ENCODE measurements at regions not wholly inside any gene's neighbourhood (a gene's known extent, or its start where the extent isn't known, plus 50 kb on each side); places are given as distances from the start of the nearest gene placed in this dataset.

- TF ChIP-seq GATA3 (IDR thresholded peaks at IDR 0.05; ENCODE audit: borderline replicate concordance) (no peak), HOXA7 (CRISPR knock-in tag; IDR thresholded peaks at IDR 0.05) (no peak), HOXB5 (CRISPR knock-in tag; IDR thresholded peaks at IDR 0.05) (0 out of 2 replicates have a peak, but pooled peaks have one; percentile 24), E2F6 (IDR thresholded peaks at IDR 0.05; ENCODE audit: borderline replicate concordance, low read depth) (no peak), CBX8 (IDR thresholded peaks at IDR 0.05) (no peak), BHLHE40 (IDR thresholded peaks at IDR 0.05; ENCODE audit: low read depth, low read length) (no peak), FOSB (CRISPR knock-in tag; IDR thresholded peaks at IDR 0.05) (no peak), FOSL2 (IDR thresholded peaks at IDR 0.05) (peak; percentile 61; the same call in 1 of the 2 replicates), FOSL2 (CRISPR knock-in tag; IDR thresholded peaks at IDR 0.05) (peak; percentile 47), HMGXB4 (CRISPR knock-in tag; IDR thresholded peaks at IDR 0.05; ENCODE audit: borderline replicate concordance) (no peak)
These were observed 52.0 kb upstream of the KCNIP1 start (continued) for GRCh38 chr5:170451747-170452365.

- WGBS (ENCODE audit: missing lambda C conversion rate): 57% methylated on average over 9 of the region's 9 CpGs
- Histone ChIP-seq H3K4me1 (peaks cover 11% of the 10 kb centered on the region), H3K9me3 (peaks cover 7% of the 10 kb centered on the region; the same call in 1 of the 3 replicates), H3K27ac (no peak overlapping the region), H3K4me2 (no peak overlapping the region), H3K4me3 (no peak overlapping the region)
- ATAC-seq (no peak), DNase-seq (ENCODE audit: low read depth in 1 of 2, low spot score in 1 of 2) (no peak), FAIRE-seq (no peak)
- no peak for TF ChIP-seq NR3C1 (IDR thresholded peaks at IDR 0.05)
- no peak for TF ChIP-seq EHF (CRISPR knock-in tag; IDR thresholded peaks at IDR 0.05)
- TF ChIP-seq SREBF2 (IDR thresholded peaks at IDR 0.05): no peak
- no peak for TF ChIP-seq ZC3H11A (IDR thresholded peaks at IDR 0.05)
- CTCF ChIA-PET: interaction anchor here (0.6 to 4.2 kb wide), 6 partner anchors 14 to 175 kb away, joined by 3 to 25 read pairs (median 4); no protein-coding TSS in a partner anchor
- POLR2A ChIA-PET: no interaction called here
These were observed 53.7 kb upstream of the KCNIP1 start for GRCh38 chr5:170450061-170450669.

GRCh38 chr5:170449232-170449631 lies 54.6 kb upstream of the KCNIP1 start:
- Histone ChIP-seq H3K4me3 (no peak overlapping the region), H3K9me3 (peaks cover 7% of the 10 kb centered on the region; the same call in 1 of the 3 replicates), H3K27ac (no peak overlapping the region), H3K4me1 (peaks cover 11% of the 10 kb centered on the region), H3K4me2 (no peak overlapping the region)
- ChIA-PET POLR2A (no interaction called here), CTCF (interaction anchor here (0.6 to 4.2 kb wide), 5 partner anchors 14 to 176 kb away, joined by 3 to 25 read pairs (median 5); no protein-coding TSS in a partner anchor)
- FAIRE-seq (no peak), ATAC-seq (no peak), DNase-seq (ENCODE audit: low read depth in 1 of 2, low spot score in 1 of 2) (no peak)
- TF ChIP-seq POLR2AphosphoS2 (conservative IDR thresholded peaks at IDR 0.05; ENCODE audit: low read length) (no peak), ZC3H11A (IDR thresholded peaks at IDR 0.05) (no peak), CBX2 (IDR thresholded peaks at IDR 0.05; ENCODE audit: borderline replicate concordance, low read depth) (no peak), POLR2A (IDR thresholded peaks at IDR 0.05; ENCODE audit: low read length) (no peak), BHLHE40 (IDR thresholded peaks at IDR 0.05; ENCODE audit: low read depth, low read length) (no peak), ZFP36 (IDR thresholded peaks at IDR 0.05; ENCODE audit: borderline replicate concordance, partially characterized antibody) (no peak), JUN (IDR thresholded peaks at IDR 0.05) (no peak), FOSB (CRISPR knock-in tag; IDR thresholded peaks at IDR 0.05) (no peak), NFE2L2 (conservative IDR thresholded peaks at IDR 0.05; ENCODE audit: low read length) (no peak), RARB (CRISPR knock-in tag; IDR thresholded peaks at IDR 0.05) (no peak), EHF (CRISPR knock-in tag; IDR thresholded peaks at IDR 0.05) (no peak), E2F6 (IDR thresholded peaks at IDR 0.05; ENCODE audit: borderline replicate concordance, low read depth) (no peak), TP53 (CRISPR knock-in tag; IDR thresholded peaks at IDR 0.05) (no peak), NR3C1 (IDR thresholded peaks at IDR 0.05) (no peak), RNF2 (IDR thresholded peaks at IDR 0.05; ENCODE audit: borderline replicate concordance, low read depth) (no peak)
- TF ChIP-seq, protein P1, sequence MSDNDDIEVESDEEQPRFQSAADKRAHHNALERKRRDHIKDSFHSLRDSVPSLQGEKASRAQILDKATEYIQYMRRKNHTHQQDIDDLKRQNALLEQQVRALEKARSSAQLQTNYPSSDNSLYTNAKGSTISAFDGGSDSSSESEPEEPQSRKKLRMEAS (IDR thresholded peaks at IDR 0.05): no peak
- TF ChIP-seq, protein P2, sequence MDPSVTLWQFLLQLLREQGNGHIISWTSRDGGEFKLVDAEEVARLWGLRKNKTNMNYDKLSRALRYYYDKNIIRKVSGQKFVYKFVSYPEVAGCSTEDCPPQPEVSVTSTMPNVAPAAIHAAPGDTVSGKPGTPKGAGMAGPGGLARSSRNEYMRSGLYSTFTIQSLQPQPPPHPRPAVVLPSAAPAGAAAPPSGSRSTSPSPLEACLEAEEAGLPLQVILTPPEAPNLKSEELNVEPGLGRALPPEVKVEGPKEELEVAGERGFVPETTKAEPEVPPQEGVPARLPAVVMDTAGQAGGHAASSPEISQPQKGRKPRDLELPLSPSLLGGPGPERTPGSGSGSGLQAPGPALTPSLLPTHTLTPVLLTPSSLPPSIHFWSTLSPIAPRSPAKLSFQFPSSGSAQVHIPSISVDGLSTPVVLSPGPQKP (IDR thresholded peaks at IDR 0.05; ENCODE audit: low read depth, low read length): no peak
- WGBS (ENCODE audit: missing lambda C conversion rate): 32% methylated on average over 2 of the region's 2 CpGs

All from A549 (cell line).